ENCODE measurements at regions not wholly inside any gene's neighbourhood (a gene's known extent, or its start where the extent isn't known, plus 50 kb on each side); places are given as distances from the start of the nearest gene placed in this dataset.
"Not testable (repeated sequence)": the region's sequence is repeated elsewhere in the genome, so short reads cannot be mapped to it uniquely, and the experiment has no call there.

DNA sequence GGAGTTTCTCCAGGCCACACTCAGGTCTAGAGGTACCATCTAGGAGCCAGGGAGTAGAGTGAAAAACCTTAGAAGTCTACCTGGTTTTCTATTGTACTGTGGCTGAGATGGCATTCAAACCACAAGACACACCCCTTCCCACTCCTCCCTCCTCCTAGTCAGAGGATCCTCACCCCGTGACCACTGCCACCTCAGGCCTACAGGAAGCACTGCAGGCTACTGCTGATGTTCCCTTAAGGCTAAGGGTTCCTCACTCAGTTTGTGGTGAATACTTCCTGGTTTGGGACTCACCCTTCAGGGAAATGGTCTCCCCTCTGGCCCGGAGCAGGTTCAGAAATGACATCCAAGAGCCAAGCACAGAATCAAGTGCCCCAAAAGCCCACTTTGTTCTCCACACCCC is 1293.9 kb downstream of the JRKL start:
- Mint-ChIP-seq H3K4me1 (no peaks in the 10 kb centered on the region), H3K9me3 (peaks cover 15% of the 10 kb centered on the region), H3K4me3 (no peak overlapping the region), H3K27me3 (no peaks in the 10 kb centered on the region), H3K36me3 (ENCODE audit: low read depth) (no peaks in the 10 kb centered on the region), H3K27ac (no peak overlapping the region)
- ChIA-PET CTCF (no interaction called here), POLR2A (no interaction called here)
- DNase-seq: no peak

DNA sequence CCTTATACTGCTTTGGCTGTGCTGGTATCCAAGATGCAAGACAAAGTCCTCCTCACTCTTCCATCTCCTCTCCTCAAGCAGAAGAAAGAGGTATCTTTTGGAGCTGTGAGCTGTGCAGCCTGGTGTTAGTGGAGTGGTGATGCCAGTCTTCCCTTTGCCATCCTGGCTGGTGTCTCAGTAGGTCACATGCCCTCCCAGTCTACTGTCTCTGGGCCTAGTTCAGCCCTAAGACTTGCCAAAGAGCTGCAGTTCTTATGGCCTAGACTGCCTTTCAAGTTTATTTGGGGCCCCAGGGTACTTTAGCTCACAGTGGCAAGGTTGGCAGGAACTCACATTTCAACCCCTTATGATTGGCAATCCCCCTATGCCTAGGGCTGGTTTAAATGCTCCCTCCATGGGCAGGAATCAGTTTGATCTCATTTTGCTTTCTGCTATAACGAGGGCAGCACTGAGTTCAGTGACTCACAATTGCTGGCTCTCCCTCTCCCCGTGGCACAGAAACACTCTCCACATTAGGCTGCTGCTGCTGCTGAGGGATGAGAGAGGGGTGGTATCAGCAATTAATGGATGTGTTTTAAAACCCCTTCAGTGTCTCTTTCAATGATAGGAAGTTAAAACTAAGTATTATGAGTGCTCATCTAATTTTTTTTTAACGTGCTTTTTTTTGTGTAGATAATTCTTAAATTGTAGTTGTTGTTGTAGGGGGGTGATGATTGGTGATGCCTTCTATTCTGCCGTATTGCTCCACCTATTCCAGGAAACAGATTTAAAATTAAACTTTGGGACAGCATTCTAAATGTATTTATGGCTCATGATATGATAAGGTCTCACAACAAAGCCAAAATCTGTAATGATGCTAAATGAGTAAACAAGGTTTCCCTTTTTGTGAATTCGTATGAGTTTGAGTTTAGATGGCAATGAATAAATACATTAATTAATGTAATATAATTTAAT is 1295.0 kb downstream of the JRKL start:
- DNase-seq: no peak
- no peak overlapping the region for H3K27ac Mint-ChIP-seq
- POLR2A ChIA-PET: no interaction called here
- CTCF ChIA-PET: no interaction called here
- H3K4me1 Mint-ChIP-seq: no peaks in the 10 kb centered on the region
- H3K4me3 Mint-ChIP-seq: no peak overlapping the region
- peaks cover 18% of the 10 kb centered on the region for H3K9me3 Mint-ChIP-seq
- no peaks in the 10 kb centered on the region for H3K27me3 Mint-ChIP-seq
- no peaks in the 10 kb centered on the region for H3K36me3 Mint-ChIP-seq (ENCODE audit: low read depth)

DNA sequence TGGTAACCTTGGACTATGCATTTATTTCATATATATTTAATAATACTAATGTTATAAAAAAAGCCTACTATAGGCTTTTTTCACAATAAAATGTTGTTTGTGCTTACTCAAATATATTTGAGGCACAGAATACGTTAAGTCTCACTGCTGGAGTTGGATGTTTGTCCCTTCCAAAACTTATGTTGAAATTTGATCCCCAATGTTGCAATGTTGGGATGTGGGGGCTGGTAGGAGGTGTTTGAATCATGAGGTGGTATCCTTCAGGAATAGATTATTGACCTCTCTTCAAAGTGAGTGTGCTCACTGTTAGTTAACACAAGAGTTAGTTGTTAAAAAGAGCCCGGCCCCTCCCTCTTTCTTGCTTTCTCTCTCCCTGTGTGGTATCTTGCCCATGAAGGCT is 1295.9 kb downstream of the JRKL start:
- no peaks in the 10 kb centered on the region for H3K4me1 Mint-ChIP-seq
- CTCF ChIA-PET: no interaction called here
- H3K27me3 Mint-ChIP-seq: no peaks in the 10 kb centered on the region

DNA sequence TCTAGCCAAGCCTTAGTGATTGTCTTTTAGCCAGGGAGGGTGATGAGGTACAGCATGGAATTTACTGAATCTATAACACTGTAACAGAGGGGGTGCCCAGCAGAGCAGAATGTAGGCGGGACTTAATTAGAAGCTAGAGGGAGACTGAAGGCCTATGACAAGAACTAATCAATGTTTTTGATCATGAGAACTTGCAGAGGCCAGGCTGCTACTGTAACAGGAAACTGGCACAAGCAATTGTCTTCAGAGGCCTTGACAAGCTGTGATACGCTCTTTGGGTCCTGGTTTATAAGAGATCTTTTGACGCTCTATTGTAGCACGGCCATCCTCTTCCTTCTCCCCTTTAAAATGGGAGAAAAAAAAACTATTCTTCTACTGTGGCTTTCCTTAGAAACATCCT is 1297.3 kb downstream of the JRKL start:
- POLR2A ChIA-PET: no interaction called here
- Mint-ChIP-seq H3K27me3 (no peaks in the 10 kb centered on the region), H3K9me3 (peaks cover 16% of the 10 kb centered on the region), H3K36me3 (ENCODE audit: low read depth) (no peaks in the 10 kb centered on the region), H3K4me3 (no peak overlapping the region), H3K27ac (no peak overlapping the region), H3K4me1 (no peaks in the 10 kb centered on the region)
- CTCF ChIA-PET: no interaction called here
- DNase-seq: no peak

More for the DNA sequence above, 1295.9 kb downstream of the JRKL start:
- H3K9me3 Mint-ChIP-seq: peaks cover 20% of the 10 kb centered on the region
- H3K4me3 Mint-ChIP-seq: no peak overlapping the region
- H3K36me3 Mint-ChIP-seq (ENCODE audit: low read depth): no peaks in the 10 kb centered on the region
- POLR2A ChIA-PET: no interaction called here
- H3K27ac Mint-ChIP-seq: no peak overlapping the region
- no peak for DNase-seq

DNA sequence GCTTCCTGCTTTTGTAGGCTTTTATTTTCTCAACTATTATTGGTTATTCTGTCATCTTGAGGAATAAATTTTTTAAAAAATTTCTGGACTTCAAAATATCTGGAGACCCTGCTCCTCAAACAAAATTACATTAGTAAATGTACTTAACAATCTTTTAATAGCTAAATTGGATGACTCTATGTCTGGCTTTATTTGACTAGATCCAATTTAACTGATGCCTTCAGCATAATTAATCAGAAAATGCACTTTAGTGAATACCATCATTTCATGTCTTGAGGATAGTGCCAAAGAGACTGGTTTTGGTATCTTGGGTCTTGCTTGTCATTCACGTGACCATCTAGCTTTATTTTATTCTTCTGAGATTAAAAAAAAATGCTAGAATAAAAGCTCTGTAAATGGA is 1301.2 kb downstream of the JRKL start:
- Mint-ChIP-seq H3K27me3 (no peaks in the 10 kb centered on the region), H3K4me1 (no peaks in the 10 kb centered on the region), H3K9me3 (peaks cover 9% of the 10 kb centered on the region), H3K4me3 (no peak overlapping the region), H3K27ac (no peak overlapping the region), H3K36me3 (ENCODE audit: low read depth) (no peaks in the 10 kb centered on the region)
- ChIA-PET CTCF (no interaction called here), POLR2A (no interaction called here)
- DNase-seq: no peak

DNA sequence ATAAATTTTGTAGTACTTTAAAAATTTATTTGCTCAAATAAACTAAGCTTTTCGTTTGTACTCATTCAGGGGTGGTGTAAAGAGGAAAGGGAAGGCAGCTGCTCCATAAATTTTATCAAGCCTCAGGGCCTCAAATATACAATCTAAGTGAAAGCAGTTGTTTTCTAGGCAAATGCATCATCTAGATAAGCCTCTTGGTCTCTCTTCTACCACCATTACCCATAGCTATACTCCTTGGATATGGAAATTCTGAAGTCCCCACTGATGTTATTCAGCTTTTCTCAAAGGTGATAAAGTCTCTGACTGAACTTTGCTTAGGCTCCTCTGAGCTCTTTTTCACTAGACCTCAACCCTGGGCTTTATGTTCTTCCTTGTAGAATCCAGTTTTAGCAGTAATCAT is 1313.1 kb downstream of the JRKL start:
- DNase-seq: no peak
- Mint-ChIP-seq H3K27me3 (no peaks in the 10 kb centered on the region), H3K4me3 (no peak overlapping the region), H3K27ac (no peak overlapping the region), H3K4me1 (no peaks in the 10 kb centered on the region), H3K36me3 (ENCODE audit: low read depth) (no peaks in the 10 kb centered on the region), H3K9me3 (no peaks in the 10 kb centered on the region)
- ChIA-PET POLR2A (interaction anchor here (0.6 kb wide), 1 partner anchor 28 kb away, joined by 3 read pairs; no protein-coding TSS in a partner anchor), CTCF (no interaction called here)

DNA sequence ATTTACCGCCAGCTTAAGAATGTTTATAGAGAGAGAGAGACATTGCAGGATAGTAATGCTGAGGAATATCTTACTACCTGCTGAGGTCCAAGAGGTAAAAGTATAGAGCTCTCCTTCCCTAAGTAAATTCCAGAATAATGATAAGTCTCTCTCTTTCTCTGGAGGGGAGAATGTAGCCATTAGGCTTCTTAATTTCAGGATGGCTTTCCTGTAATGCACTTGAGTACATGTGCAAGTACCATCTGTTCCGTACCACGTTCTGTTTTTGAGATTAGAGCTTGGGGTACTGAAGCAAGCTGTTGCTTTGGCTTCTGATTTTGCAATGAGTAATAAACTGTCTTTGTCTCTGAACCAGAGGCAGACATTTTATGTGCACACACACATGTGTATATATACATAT is 1314.0 kb downstream of the JRKL start:
- CTCF ChIA-PET: no interaction called here

DNA sequence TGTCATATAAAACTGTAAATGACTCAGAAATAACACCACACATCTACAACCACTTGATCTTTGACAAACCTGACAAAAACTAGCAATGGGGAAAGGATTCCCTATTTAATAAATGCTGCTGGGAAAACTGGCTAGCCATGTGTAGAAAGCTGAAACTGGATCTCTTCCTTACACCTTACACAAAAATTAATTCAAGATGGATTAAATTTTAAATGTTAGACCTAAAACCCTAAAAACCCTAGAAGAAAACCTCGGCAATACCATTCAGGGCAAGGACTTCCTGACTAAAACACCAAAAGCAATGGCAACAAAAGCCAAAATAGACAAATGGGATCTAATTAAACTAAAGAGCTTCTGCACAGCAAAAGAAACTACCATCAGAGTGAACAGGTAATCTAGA is 1315.3 kb upstream of the CNTN5 start:
- H3K4me3 Mint-ChIP-seq; DNase-seq; H3K36me3 Mint-ChIP-seq (ENCODE audit: low read depth); H3K4me1 Mint-ChIP-seq; H3K27ac Mint-ChIP-seq; H3K9me3 Mint-ChIP-seq; H3K27me3 Mint-ChIP-seq; POLR2A ChIA-PET; CTCF ChIA-PET: not testable (repeated sequence)

More for the DNA sequence above, 1314.0 kb downstream of the JRKL start:
- no peaks in the 10 kb centered on the region for H3K9me3 Mint-ChIP-seq
- no peak overlapping the region for H3K27ac Mint-ChIP-seq
- no peaks in the 10 kb centered on the region for H3K27me3 Mint-ChIP-seq
- DNase-seq: no peak
- H3K4me1 Mint-ChIP-seq: no peaks in the 10 kb centered on the region
- no peaks in the 10 kb centered on the region for H3K36me3 Mint-ChIP-seq (ENCODE audit: low read depth)
- POLR2A ChIA-PET: no interaction called here
- H3K4me3 Mint-ChIP-seq: no peak overlapping the region

DNA sequence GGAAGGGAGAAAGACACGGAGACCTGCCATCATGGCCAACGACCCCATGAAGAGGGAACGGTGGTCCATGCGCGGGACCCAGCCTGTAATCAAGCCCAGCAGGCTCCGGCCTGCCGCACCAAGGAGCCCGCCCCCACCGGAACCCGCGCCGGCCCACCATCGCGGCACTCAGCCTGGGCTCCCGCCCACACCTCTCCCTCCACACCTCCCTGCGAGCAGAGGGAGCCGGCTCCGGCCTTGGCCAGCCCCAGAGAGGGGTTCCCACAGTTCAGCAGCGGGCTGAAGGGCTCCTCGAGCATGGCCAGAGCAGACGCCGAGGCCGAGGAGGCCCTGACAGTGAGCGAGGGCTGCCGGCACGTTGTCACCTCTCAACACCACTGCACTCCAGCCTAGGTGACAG is 1302.8 kb upstream of the CNTN5 start:
- Mint-ChIP-seq H3K9me3 (peaks cover 2% of the 10 kb centered on the region), H3K4me3 (no peak overlapping the region), H3K36me3 (ENCODE audit: low read depth) (no peaks in the 10 kb centered on the region), H3K4me1 (no peaks in the 10 kb centered on the region), H3K27ac (no peak overlapping the region), H3K27me3 (no peaks in the 10 kb centered on the region)
- no peak for DNase-seq
- ChIA-PET POLR2A (no interaction called here), CTCF (no interaction called here)

DNA sequence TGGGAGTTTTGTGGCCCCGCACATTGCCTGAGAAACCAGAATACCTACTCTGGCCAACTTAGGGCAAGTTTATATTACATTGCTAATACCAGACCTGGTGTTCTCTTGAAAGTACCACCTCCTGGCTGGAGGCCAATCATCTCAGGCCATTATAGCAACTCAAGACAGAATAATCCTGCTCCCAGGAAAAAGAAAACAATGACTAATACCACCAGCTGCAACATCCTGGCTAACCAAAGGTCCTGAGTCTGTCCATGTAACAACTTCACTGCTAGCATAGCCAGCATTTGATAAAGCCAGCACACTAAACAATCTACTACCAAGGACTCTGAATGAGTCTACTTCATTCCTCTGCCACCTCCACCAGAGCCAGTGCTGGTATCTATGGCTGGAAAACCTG is 1298.7 kb upstream of the CNTN5 start:
- Mint-ChIP-seq H3K4me3 (no peak overlapping the region), H3K4me1 (no peaks in the 10 kb centered on the region), H3K27ac (no peak overlapping the region), H3K9me3 (peaks cover 9% of the 10 kb centered on the region), H3K27me3 (no peaks in the 10 kb centered on the region), H3K36me3 (ENCODE audit: low read depth) (no peaks in the 10 kb centered on the region)
- no peak for DNase-seq
- ChIA-PET POLR2A (no interaction called here), CTCF (no interaction called here)

DNA sequence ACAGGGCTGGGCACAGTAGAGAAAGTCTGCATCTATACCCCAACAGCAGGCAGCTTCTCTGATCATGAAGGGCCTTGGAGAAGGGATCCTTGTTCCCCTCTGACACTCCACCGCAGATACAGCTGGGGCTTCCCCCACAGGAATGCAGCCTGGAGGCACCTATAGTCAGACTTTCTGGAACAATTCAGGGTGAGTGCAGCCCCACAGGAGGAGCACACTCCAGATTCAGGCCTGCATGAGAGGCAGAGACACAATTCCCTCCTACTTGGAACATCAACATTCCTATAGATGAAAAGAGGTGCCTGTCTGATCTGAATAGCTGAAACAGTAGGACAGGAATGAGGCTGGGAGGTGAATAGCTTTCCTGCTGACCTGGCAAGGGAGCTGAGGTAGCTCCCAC is 1298.0 kb upstream of the CNTN5 start:
- no peaks in the 10 kb centered on the region for H3K4me1 Mint-ChIP-seq
- no peaks in the 10 kb centered on the region for H3K27me3 Mint-ChIP-seq
- DNase-seq: no peak
- ChIA-PET CTCF (no interaction called here), POLR2A (no interaction called here)
- no peak overlapping the region for H3K27ac Mint-ChIP-seq
- no peaks in the 10 kb centered on the region for H3K36me3 Mint-ChIP-seq (ENCODE audit: low read depth)
- peaks cover 9% of the 10 kb centered on the region for H3K9me3 Mint-ChIP-seq
- no peak overlapping the region for H3K4me3 Mint-ChIP-seq

DNA sequence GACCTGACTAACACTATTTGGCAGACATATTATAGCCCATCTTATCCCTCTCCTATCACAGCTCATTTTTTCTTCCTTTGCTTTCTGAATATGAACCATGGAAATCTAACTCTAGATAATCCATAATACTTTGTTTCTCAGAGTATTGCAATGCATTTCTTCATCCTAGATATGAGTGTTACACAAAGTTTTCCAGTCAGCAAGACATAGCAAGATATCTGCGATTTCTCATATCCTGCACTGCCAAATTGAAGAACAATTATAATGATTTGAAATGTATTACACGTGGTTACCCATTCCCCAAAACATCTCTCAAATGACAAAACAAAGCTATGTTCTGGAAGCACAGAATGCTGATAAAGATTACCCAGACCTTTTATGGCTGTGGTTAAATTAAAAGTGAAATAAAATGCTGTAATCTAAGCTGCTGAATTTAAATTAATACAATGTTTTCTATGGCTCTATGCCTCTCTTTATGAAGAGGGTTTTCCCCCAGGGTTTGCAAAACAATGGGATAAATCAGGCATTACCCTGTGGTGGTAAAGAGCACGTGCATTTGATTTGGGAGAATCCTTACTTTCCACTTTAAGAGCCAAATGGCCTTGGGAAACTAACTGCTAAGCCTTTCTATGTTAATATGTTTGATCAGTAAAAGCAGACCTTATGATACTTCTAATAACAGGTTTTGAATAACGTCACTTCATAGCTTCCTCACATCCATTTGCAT is 1291.0 kb upstream of the CNTN5 start:
- ChIA-PET CTCF (no interaction called here), POLR2A (no interaction called here)
- no peak overlapping the region for H3K27ac Mint-ChIP-seq
- no peaks in the 10 kb centered on the region for H3K36me3 Mint-ChIP-seq (ENCODE audit: low read depth)
- H3K4me1 Mint-ChIP-seq: no peaks in the 10 kb centered on the region
- no peaks in the 10 kb centered on the region for H3K27me3 Mint-ChIP-seq
- no peak for DNase-seq
- peaks cover 14% of the 10 kb centered on the region for H3K9me3 Mint-ChIP-seq
- no peak overlapping the region for H3K4me3 Mint-ChIP-seq

DNA sequence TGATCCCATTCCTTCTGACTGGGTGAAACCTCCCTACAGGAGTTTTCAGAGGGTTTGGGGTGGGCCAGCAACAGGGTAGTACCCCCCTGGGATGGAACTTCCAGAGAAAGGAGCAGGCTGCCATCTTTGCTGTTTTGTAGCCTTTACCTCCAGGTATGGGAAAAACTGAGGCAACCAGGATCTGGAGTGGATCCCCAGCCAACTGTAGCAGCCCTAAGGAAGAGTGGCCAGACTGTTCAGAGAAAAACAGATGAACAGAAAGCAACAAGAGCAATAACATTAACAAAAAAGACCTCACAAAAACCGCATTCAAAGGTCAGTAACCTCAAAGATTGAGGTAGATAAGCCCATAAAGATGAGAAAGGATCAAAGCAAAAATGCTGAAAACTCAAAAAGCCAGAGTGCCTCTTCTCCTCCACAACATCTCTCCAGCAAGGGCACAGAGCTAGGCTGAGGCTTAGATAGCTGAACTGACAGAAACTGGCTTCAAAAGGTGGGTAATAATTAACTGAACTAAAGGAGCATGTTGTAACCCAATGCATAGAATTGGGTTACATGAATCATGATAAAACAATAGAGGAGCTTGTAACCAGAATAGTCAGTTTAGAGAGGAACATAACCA is 1288.6 kb upstream of the CNTN5 start:
- Mint-ChIP-seq H3K4me3 (no peak overlapping the region), H3K36me3 (ENCODE audit: low read depth) (no peaks in the 10 kb centered on the region), H3K27ac (no peak overlapping the region), H3K4me1 (no peaks in the 10 kb centered on the region), H3K9me3 (peaks cover 13% of the 10 kb centered on the region), H3K27me3 (no peaks in the 10 kb centered on the region)
- CTCF ChIA-PET: no interaction called here
- POLR2A ChIA-PET: no interaction called here
- DNase-seq: no peak

All from activated CD4-positive, alpha-beta memory T cell treated with anti-CD3 and anti-CD28 coated beads, Interleukin-2, amount 10 ng/mL, durations not matched to agents 7 days and 5 days (primary cell).